Stomach (tissue), 8 donors: ENCODE measurements at regions not wholly inside any gene's neighbourhood (a gene's known extent, or its start where the extent isn't known, plus 50 kb on each side); places are given as distances from the start of the nearest gene placed in this dataset.

Source experiments
- DNase-seq, 2 donors: peaks; one replicate each; pipeline versions ENCODE4 v3.0.0 to v3.0.0-alpha.2; 2013 to 2019
- H3K27ac ChIP-seq, 5 donors: fragments of 200-600 bp in 4 of 5; sonication (generic) in 4 of 5; one replicate each; pipeline ENCODE4 v1.5.1; 2013 to 2019; ENCODE audit warnings: mild to moderate bottlenecking in 1 of 5, moderate library complexity in 1 of 5
- H3K27me3 ChIP-seq, 3 donors: fragments of 200-600 bp; sonication (generic); one replicate each; pipeline ENCODE4 v1.5.1; 2017 to 2019; ENCODE audit warnings: mixed run types in 1 of 3
- H3K36me3 ChIP-seq, 4 donors: fragments of 200-600 bp; sonication (generic); 1 replicate in 3 of 4; 2 replicates in 1 of 4; pipeline ENCODE4 v1.5.1; 2016 to 2019
- H3K4me1 ChIP-seq, 4 donors: fragments of 200-600 bp; sonication (generic); one replicate each; pipeline ENCODE4 v1.5.1; 2016 to 2019
- H3K4me3 ChIP-seq, 4 donors: fragments of 200-600 bp; sonication (generic) in 3 of 4; one replicate each; pipeline ENCODE4 v1.5.1; 2016 to 2019; ENCODE audit warnings: mild to moderate bottlenecking in 1 of 4
- H3K9me3 ChIP-seq, 4 donors: fragments of 200-600 bp; sonication (generic); one replicate each; pipeline ENCODE4 v1.5.1; 2016 to 2019
- CTCF ChIP-seq, 7 experiments: fragments of 450-650 bp in 4 of 7; fragments of 200-600 bp in 3 of 7; sonication (generic) in 3 of 7; IDR thresholded peaks; one replicate each; pipeline ENCODE4 v1.5.1; 2016 to 2019; ENCODE audit warnings: antibody characterized with exemption in 7 of 7, control low read depth in 2 of 7, mild to moderate bottlenecking in 1 of 7
- EP300 ChIP-seq: sonication (generic); formaldehyde crosslinking; IDR thresholded peaks from one replicate; pipeline ENCODE4 v1.6.1; 2017; ENCODE audit warnings: antibody characterized with exemption
- POLR2A ChIP-seq, 4 donors: fragments of 450-650 bp; IDR thresholded peaks; one replicate each; pipeline ENCODE4 v1.6.1; 2016; ENCODE audit warnings: antibody characterized with exemption in 4 of 4, control low read depth in 2 of 4, mild to moderate bottlenecking in 1 of 4, moderate library complexity in 1 of 4
- POLR2AphosphoS5 ChIP-seq, 3 donors: sonication (generic); formaldehyde crosslinking; IDR thresholded peaks; one replicate each; pipeline ENCODE4 v1.6.1; 2016; ENCODE audit warnings: antibody characterized with exemption in 3 of 3
- WGBS, 5 donors: extraction: QIAGEN DNeasy Blood & Tissue Kit in 3 of 5; methylation state at CpG; one replicate each; pipeline versions ENCODE4 v1.1.5 to v1.1.7; 2013 to 2018; 5-methylcytosine and 5-hydroxymethylcytosine counted together
- intact Hi-C: fragments of 100-400 bp; cut with DNase I; formaldehyde crosslinking; loops from one replicate; pipeline ENCODE4 v1.15.1; 2023; ENCODE audit warnings: low total_unique reads
- donor health status: healthy with polysubstance abuse.
- donor health status: Bipolar disorder and iron deficiency.
- donor health status: healthy.

- 91 to 97% (median 93%) methylated on average over 4 of the region's 4 CpGs for WGBS, 5 donors
- intact Hi-C loops: no loop called here
- no peaks in the 10 kb centered on the region for H3K36me3 ChIP-seq
- H3K9me3 ChIP-seq: peaks cover 0 to 19% (median 8%) of the 10 kb centered on the region in 4 donors
- H3K27ac ChIP-seq: no peak overlapping the region
- no peak overlapping the region for H3K4me3 ChIP-seq
- TF ChIP-seq EP300: no peak
- no peak for TF ChIP-seq POLR2AphosphoS5 (IDR thresholded peaks at IDR 0.05)
- no peak for TF ChIP-seq POLR2A (IDR thresholded peaks at IDR 0.05)
- no peak for TF ChIP-seq CTCF (IDR thresholded peaks at IDR 0.05)
- no peak for DNase-seq
- no peaks in the 10 kb centered on the region for H3K4me1 ChIP-seq
- H3K27me3 ChIP-seq: no peaks in the 10 kb centered on the region
Measured at GRCh38 chr1:173353350-173353749, 123.8 kb upstream of the PRDX6 start.

- H3K4me3 ChIP-seq: no peak overlapping the region
- 88 to 96% (median 92%) methylated on average over 3 of the region's 3 CpGs for WGBS, 5 donors
- TF ChIP-seq POLR2A (IDR thresholded peaks at IDR 0.05): no peak
- no peak for TF ChIP-seq POLR2AphosphoS5 (IDR thresholded peaks at IDR 0.05)
- TF ChIP-seq EP300: no peak
- TF ChIP-seq CTCF (IDR thresholded peaks at IDR 0.05): no peak
- no peaks in the 10 kb centered on the region for H3K4me1 ChIP-seq
- no peaks in the 10 kb centered on the region for H3K27me3 ChIP-seq
- no peak overlapping the region for H3K27ac ChIP-seq
- H3K9me3 ChIP-seq: peaks cover 0 to 19% (median 8%) of the 10 kb centered on the region in 4 donors
- no peaks in the 10 kb centered on the region for H3K36me3 ChIP-seq
- intact Hi-C loops: no loop called here
- DNase-seq: no peak
Measured at GRCh38 chr1:173354937-173355280, 122.2 kb upstream of the PRDX6 start.

GRCh38 chr1:173355281-173356031 lies 121.7 kb upstream of the PRDX6 start:
- DNase-seq: no peak
- H3K4me1 ChIP-seq: no peaks in the 10 kb centered on the region
- TF ChIP-seq EP300: no peak
- TF ChIP-seq POLR2A (IDR thresholded peaks at IDR 0.05): no peak
- no peak for TF ChIP-seq CTCF (IDR thresholded peaks at IDR 0.05)
- TF ChIP-seq POLR2AphosphoS5 (IDR thresholded peaks at IDR 0.05): no peak
- H3K27ac ChIP-seq: no peak overlapping the region
- intact Hi-C loops: no loop called here
- H3K9me3 ChIP-seq: peaks cover 0 to 19% (median 8%) of the 10 kb centered on the region in 4 donors
- WGBS, 5 donors: 81 to 88% (median 85%) methylated on average over 5 of the region's 5 CpGs
- no peaks in the 10 kb centered on the region for H3K27me3 ChIP-seq
- no peaks in the 10 kb centered on the region for H3K36me3 ChIP-seq
- no peak overlapping the region for H3K4me3 ChIP-seq

DNA sequence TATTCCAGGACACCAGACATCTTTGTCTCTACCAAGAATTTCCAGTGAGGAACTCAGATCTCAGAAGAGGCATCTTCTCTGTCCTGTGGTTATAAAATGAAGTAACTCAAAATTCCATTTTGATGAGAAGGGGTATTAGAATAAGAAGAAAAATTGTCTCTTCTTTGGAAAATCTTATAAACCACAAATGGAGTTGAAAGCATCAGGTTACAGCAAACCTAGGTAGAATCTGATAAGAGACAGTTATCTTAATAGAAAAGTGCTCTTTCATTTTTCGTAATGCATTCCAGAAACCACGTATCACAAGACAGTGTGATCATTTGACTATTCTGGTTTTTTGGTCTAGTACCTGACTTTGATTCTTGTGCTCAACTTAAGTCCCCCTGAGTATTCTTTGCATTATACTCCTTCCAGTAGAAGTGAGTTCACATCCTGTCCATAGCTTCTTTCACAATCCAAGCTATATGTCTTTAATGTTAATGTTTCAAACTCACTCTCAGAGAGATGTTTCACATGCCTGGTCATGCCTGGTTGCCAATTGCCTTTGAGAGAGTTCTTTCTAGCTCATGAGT lies 120.9 kb upstream of the PRDX6 start:
- intact Hi-C loops: no loop called here

More for the DNA sequence above, 120.9 kb upstream of the PRDX6 start:
- DNase-seq: no peak
- Histone ChIP-seq H3K36me3 (no peaks in the 10 kb centered on the region), H3K9me3 (peaks cover 0 to 19% (median 8%) of the 10 kb centered on the region in 4 donors), H3K27ac (no peak overlapping the region), H3K4me1 (no peaks in the 10 kb centered on the region), H3K4me3 (no peak overlapping the region), H3K27me3 (no peaks in the 10 kb centered on the region)
- TF ChIP-seq POLR2AphosphoS5 (IDR thresholded peaks at IDR 0.05) (no peak), EP300 (no peak), CTCF (IDR thresholded peaks at IDR 0.05) (no peak), POLR2A (IDR thresholded peaks at IDR 0.05) (no peak)
- WGBS, 5 donors: 80 to 84% (median 83%) methylated on average over 2 of the region's 2 CpGs
